ENCODE measurements at regions not wholly inside any gene's neighbourhood (a gene's known extent, or its start where the extent isn't known, plus 50 kb on each side); places are given as distances from the start of the nearest gene placed in this dataset.

DNA sequence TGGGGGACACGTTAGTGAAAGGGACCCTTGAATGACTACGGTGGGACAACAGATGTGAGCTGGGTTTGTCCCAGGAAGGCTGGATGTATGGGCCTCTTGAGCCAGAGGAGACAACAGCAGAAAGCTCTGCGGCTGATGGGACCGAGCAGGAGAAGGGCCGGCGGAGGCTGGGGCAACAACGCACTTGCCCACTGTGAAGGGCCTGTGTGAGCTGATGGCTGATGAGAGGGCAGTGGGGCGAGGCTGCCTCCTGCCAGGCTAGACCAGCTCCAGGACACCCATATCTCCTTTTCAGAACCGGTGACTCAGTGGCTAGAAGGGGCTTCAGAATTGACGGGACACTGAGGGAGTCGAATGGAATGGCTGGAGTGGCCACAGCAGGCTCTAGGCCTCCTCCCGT, 250.1 kb downstream of the SEC14L1 start:
- TF ChIP-seq, protein P1, sequence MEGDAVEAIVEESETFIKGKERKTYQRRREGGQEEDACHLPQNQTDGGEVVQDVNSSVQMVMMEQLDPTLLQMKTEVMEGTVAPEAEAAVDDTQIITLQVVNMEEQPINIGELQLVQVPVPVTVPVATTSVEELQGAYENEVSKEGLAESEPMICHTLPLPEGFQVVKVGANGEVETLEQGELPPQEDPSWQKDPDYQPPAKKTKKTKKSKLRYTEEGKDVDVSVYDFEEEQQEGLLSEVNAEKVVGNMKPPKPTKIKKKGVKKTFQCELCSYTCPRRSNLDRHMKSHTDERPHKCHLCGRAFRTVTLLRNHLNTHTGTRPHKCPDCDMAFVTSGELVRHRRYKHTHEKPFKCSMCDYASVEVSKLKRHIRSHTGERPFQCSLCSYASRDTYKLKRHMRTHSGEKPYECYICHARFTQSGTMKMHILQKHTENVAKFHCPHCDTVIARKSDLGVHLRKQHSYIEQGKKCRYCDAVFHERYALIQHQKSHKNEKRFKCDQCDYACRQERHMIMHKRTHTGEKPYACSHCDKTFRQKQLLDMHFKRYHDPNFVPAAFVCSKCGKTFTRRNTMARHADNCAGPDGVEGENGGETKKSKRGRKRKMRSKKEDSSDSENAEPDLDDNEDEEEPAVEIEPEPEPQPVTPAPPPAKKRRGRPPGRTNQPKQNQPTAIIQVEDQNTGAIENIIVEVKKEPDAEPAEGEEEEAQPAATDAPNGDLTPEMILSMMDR (conservative IDR thresholded peaks at IDR 0.05; ENCODE audit: low read depth, low read length) = no peak
- Histone ChIP-seq H3K9ac (no peak overlapping the region), H3K4me2 (no peak overlapping the region), H2AFZ (ENCODE audit: low read depth) (no peak overlapping the region), H4K20me1 (ENCODE audit: insufficient read depth) (peaks cover 10% of the 10 kb centered on the region; the same call in 1 of the 2 replicates), H3K79me2 (ENCODE audit: insufficient read depth, low read depth) (peaks cover 93% of the 10 kb centered on the region), H3K27me3 (ENCODE audit: insufficient read depth, low read depth) (no peaks in the 10 kb centered on the region), H3K27ac (no peak overlapping the region), H3K4me3 (IDR thresholded peaks at IDR 0.05; ENCODE audit: insufficient read depth, low read depth, low read length) (no peak overlapping the region), H3K36me3 (ENCODE audit: insufficient read depth) (no peaks in the 10 kb centered on the region; the same call in 1 of the 2 replicates), H3K4me1 (ENCODE audit: low read depth, poor library complexity, severe bottlenecking) (peaks cover 36% of the 10 kb centered on the region)

DNA sequence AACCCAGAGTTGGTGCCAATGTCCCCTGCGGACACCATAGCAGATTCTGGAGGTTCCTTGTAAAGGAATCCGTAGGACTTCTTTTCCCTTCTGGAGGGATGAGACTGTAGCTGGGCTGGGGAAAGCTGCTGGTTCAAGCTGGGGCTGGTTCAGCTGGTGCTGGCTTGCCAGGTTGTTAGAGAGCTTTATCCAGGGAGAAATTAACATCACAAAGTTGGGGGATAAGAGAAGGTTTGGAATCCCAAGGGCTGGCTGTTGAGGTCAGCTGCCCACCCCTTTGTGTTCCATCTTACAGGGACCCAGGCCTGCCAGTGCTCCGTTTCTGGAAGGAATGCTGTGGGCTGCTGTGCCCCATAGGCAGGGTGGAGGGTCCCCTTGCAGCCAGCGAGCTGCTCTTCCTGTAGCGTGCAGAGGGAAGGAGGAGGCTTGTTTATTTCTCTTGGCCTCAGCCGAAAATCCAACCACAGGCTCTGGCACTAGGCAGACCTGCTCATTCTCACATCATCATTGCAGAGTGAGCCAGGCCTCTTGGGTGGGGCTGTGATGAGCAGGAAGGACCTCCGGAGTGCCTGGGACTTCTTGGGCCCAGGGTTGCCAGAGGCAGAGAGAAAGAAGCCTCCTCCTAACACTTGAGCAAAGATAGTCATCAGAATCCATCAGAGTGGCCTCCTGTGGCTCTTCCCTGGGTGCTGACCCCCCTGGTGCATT, 251.1 kb downstream of the SEC14L1 start:
- Histone ChIP-seq H3K4me2 (no peak overlapping the region), H3K36me3 (ENCODE audit: insufficient read depth) (no peaks in the 10 kb centered on the region; the same call in 1 of the 2 replicates), H3K9ac (no peak overlapping the region), H3K4me1 (ENCODE audit: low read depth, poor library complexity, severe bottlenecking) (peaks cover 26% of the 10 kb centered on the region), H2AFZ (ENCODE audit: low read depth) (no peak overlapping the region), H3K79me2 (ENCODE audit: insufficient read depth, low read depth) (peaks cover 93% of the 10 kb centered on the region), H3K27ac (no peak overlapping the region; the same call in 1 of the 2 replicates), H3K27me3 (ENCODE audit: insufficient read depth, low read depth) (no peaks in the 10 kb centered on the region), H3K4me3 (IDR thresholded peaks at IDR 0.05; ENCODE audit: insufficient read depth, low read depth, low read length) (no peak overlapping the region), H4K20me1 (ENCODE audit: insufficient read depth) (peaks cover 17% of the 10 kb centered on the region; the same call in 1 of the 2 replicates)
- TF ChIP-seq, protein P1 (conservative IDR thresholded peaks at IDR 0.05; ENCODE audit: low read depth, low read length) = no peak

DNA sequence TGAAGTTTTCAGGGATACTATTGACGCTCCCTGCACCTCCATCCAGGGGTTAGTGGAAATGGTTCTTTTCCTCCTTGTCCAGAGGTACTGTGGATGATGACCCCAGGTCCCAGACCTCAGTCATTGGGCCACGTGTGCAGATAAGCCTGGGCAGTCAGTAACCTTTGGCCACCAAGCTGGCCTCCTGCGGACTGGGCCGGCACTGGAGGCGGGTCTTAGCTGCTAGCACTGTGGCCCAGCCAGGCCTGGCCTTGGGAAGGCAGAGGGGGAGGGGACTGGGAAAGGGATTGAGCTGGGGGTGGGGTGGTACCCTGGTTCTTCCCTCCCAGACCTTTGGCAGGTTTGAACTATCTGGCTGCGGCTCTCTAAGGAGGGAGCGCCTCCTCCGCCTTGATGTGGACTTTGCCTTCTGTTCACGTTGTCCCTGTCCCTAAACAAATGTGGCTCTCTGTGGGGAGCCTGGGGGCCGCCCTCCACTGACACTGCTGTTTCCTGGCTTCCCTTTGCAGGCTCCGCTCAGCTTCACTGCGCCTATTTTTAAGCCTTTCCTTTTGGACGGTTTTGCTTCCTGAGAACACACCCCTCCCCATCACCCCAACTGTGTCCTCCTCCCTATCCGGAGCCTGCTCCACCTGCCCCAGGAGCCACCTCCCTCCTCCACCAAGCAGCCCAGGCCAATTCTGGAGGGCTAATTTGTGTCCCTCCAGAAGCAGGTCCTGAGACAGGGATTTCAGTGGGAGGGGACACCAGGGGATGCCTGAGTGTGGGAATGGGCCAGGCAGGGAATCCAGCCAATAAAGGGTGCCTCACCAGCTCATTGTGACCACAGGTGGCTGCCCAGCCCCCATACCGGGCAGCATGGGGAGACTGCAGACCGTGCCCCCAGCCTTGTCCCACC, 251.9 kb downstream of the SEC14L1 start:
- Histone ChIP-seq H4K20me1 (ENCODE audit: insufficient read depth) (peaks cover 17% of the 10 kb centered on the region; the same call in 1 of the 2 replicates), H3K79me2 (ENCODE audit: insufficient read depth, low read depth) (peaks cover 93% of the 10 kb centered on the region), H3K4me1 (ENCODE audit: low read depth, poor library complexity, severe bottlenecking) (peaks cover 19% of the 10 kb centered on the region), H3K4me3 (IDR thresholded peaks at IDR 0.05; ENCODE audit: insufficient read depth, low read depth, low read length) (no peak overlapping the region), H3K36me3 (ENCODE audit: insufficient read depth) (no peaks in the 10 kb centered on the region), H3K4me2 (no peak overlapping the region), H3K27me3 (ENCODE audit: insufficient read depth, low read depth) (no peaks in the 10 kb centered on the region), H3K27ac (no peak overlapping the region; the same call in 1 of the 2 replicates), H2AFZ (ENCODE audit: low read depth) (no peak overlapping the region), H3K9ac (no peak overlapping the region)
- TF ChIP-seq, protein P1 (conservative IDR thresholded peaks at IDR 0.05; ENCODE audit: low read depth, low read length) = no peak

DNA sequence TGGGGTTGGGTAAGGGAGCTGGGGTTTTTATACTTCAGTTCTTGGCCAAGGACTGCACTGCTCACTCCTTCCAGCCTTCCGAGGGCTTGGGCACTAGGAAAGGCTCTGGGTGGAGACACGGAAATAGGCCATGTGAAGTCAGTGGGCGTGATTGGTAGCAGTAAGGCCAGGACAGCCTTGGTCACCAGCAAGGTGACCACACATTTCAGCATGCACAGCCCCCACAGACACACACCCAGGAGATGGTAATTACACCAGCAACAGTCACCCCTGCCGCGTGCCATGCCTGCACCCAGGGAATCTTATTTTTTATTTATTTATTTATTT, 252.5 kb downstream of the SEC14L1 start:
- H3K9ac ChIP-seq = no peak overlapping the region
- H3K36me3 ChIP-seq (ENCODE audit: insufficient read depth) = no peaks in the 10 kb centered on the region
- peaks cover 17% of the 10 kb centered on the region; the same call in 1 of the 2 replicates for H4K20me1 ChIP-seq (ENCODE audit: insufficient read depth)
- H3K79me2 ChIP-seq (ENCODE audit: insufficient read depth, low read depth) = peaks cover 95% of the 10 kb centered on the region
- H3K27ac ChIP-seq = no peak overlapping the region
- no peak overlapping the region for H2AFZ ChIP-seq (ENCODE audit: low read depth)
- H3K4me2 ChIP-seq = no peak overlapping the region
- H3K4me1 ChIP-seq (ENCODE audit: low read depth, poor library complexity, severe bottlenecking) = peaks cover 19% of the 10 kb centered on the region
- H3K4me3 ChIP-seq (IDR thresholded peaks at IDR 0.05; ENCODE audit: insufficient read depth, low read depth, low read length) = no peak overlapping the region
- no peaks in the 10 kb centered on the region for H3K27me3 ChIP-seq (ENCODE audit: insufficient read depth, low read depth)
- TF ChIP-seq, protein P1 (conservative IDR thresholded peaks at IDR 0.05; ENCODE audit: low read depth, low read length) = no peak
